CD4-positive, alpha-beta T cell treated with Interleukin-4 for 1 hour (primary cell): ENCODE measurements at regions not wholly inside any gene's neighbourhood (a gene's known extent, or its start where the extent isn't known, plus 50 kb on each side); places are given as distances from the start of the nearest gene placed in this dataset.

Source experiments
- DNase-seq, 2 donors: peaks; one replicate each; pipeline ENCODE4 v3.0.0-alpha.2; 2020 to 2022

DNA sequence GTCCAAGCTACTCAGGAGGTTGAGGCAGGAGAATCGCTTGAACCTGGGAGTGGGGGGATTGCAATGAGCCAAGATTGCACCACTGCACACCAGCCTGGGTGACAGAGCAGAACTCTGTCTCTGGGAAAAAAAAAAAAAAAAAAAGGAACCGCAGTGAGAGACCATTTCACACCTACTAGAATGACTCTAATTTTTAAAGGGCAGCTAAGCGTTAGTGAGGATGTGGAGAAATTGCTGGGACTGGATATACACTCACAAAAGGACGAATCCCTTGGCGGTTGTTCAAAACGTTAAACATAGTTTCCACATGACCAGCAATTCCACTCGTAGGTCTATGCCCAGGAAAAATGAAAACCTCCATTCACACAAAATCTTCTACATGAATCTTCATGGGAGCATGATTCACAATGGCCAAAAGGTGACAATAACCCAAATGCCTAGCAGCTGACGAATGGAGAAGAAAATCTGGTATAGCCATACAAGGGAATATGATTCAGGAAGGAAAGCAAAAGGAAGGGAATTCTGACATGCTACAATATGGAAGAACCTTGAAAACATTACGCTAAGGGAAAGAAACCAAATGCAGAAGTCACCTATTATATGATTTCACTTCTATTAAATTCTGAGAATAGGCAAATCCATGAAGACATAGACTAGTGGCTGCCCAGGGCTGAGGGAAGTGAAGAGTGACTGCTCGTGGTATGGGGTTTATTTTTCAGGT lies 127.0 kb downstream of the CHSY1 start:
- no peak for DNase-seq

- no peak for DNase-seq
Observed at GRCh38 chr15:101123222-101123910, 128.5 kb downstream of the CHSY1 start.

GRCh38 chr15:101122806-101123205 lies 129.0 kb downstream of the CHSY1 start:
- DNase-seq = no peak

DNA sequence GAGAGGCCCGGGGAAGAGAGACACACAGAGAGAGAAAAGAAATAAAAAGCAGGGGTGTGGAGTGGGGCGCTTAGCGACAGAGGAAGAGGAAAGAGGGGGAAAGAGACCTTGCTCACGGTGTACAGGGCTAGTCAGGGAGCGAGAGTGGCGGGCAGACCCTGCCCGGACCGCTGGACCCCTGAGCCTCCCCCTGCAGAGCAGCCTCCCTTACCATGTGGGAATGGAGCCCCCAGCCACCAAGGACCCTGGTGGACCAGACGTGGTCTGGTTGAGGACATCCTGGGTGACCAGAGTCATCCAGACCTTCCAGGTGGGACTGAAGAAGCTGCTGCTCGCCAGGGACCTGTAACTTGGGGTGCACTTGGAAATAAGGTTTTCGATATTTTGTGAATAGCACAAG lies 129.6 kb downstream of the CHSY1 start:
- no peak for DNase-seq

- peak; percentile 21 to 60 for DNase-seq
Observed at GRCh38 chr15:101121511-101122090, 130.2 kb downstream of the CHSY1 start.

DNA sequence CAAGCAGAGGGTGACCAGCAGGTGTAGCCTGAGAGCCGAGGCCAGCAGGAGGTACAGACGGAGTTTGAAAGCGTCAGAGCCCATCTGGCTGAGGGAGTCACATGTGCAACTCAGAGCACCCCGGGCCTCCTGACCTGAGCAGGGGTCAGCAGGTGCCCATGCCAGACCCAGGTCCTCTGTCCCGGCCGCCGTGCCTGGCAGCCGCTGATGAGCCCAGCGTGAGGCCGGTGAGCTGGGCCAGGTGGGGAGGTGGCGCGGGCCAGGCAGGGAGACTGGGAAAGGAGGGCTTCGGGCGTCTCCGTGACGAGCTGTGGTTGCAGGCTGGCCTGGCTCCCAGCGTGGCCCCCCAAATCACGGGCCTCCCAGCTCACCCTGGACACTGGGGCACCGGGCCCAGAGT lies 130.9 kb downstream of the CHSY1 start:
- DNase-seq = no peak

GRCh38 chr15:101120473-101120872 lies 131.4 kb downstream of the CHSY1 start:
- DNase-seq = no peak
